Stimulated activated CD8-positive, alpha-beta memory T cell treated with anti-CD3 and anti-CD28 coated beads, Interleukin-12 subunit alpha, Interleukin-12 subunit beta, amount 100 ng/mL, for 24 hours (primary cell): ENCODE measurements at regions not wholly inside any gene's neighbourhood (a gene's known extent, or its start where the extent isn't known, plus 50 kb on each side); places are given as distances from the start of the nearest gene placed in this dataset.

Experiments used
- DNase-seq: peaks from one replicate; pipeline ENCODE4 v3.0.0-alpha.2; 2020; ENCODE audit errors: extremely low read depth

- no peak for DNase-seq
These were observed 320.7 kb upstream of the JARID2 start for GRCh38 chr6:14925025-14925698.

GRCh38 chr6:14925699-14926026 is 320.2 kb upstream of the JARID2 start:
- DNase-seq: no peak

GRCh38 chr6:14927398-14927797 is 318.5 kb upstream of the JARID2 start:
- no peak for DNase-seq

- DNase-seq: no peak
These were observed 316.6 kb upstream of the JARID2 start for GRCh38 chr6:14929291-14929690.

- no peak for DNase-seq
These were observed 315.4 kb upstream of the JARID2 start for GRCh38 chr6:14930366-14930989.

GRCh38 chr6:14932485-14933182 is 313.2 kb upstream of the JARID2 start:
- no peak for DNase-seq

GRCh38 chr6:14933183-14933544 is 312.7 kb upstream of the JARID2 start:
- no peak for DNase-seq

GRCh38 chr6:14934013-14934412 is 311.9 kb upstream of the JARID2 start:
- no peak for DNase-seq

- DNase-seq: no peak
These were observed 311.0 kb upstream of the JARID2 start for GRCh38 chr6:14934844-14935243.

- no peak for DNase-seq
These were observed 309.0 kb upstream of the JARID2 start for GRCh38 chr6:14936861-14937260.

GRCh38 chr6:14943116-14943515 is 302.8 kb upstream of the JARID2 start:
- no peak for DNase-seq

- no peak for DNase-seq
These were observed 301.3 kb upstream of the JARID2 start for GRCh38 chr6:14944593-14944992.

- DNase-seq: no peak
These were observed 300.2 kb upstream of the JARID2 start for GRCh38 chr6:14945461-14946185.

GRCh38 chr6:14946753-14947152 is 299.1 kb upstream of the JARID2 start:
- no peak for DNase-seq

- DNase-seq: no peak
These were observed 297.2 kb upstream of the JARID2 start for GRCh38 chr6:14948586-14949245.

- DNase-seq: no peak
These were observed 295.5 kb upstream of the JARID2 start for GRCh38 chr6:14950103-14950969.

GRCh38 chr6:14950970-14951276 is 294.9 kb upstream of the JARID2 start:
- DNase-seq: no peak

- no peak for DNase-seq
These were observed 294.2 kb upstream of the JARID2 start for GRCh38 chr6:14951704-14952103.

GRCh38 chr6:14953836-14954235 is 292.0 kb upstream of the JARID2 start:
- DNase-seq: no peak

- DNase-seq: no peak
These were observed 288.4 kb upstream of the JARID2 start for GRCh38 chr6:14957355-14958059.
